ENCODE measurements at regions not wholly inside any gene's neighbourhood (a gene's known extent, or its start where the extent isn't known, plus 50 kb on each side); places are given as distances from the start of the nearest gene placed in this dataset.

GRCh38 chr6:93974332-93974731, 555.0 kb upstream of the EPHA7 start:
- intact Hi-C loops (cut with DNase I; ENCODE audit: low total_unique reads): no loop called here
- Histone ChIP-seq H3K9me3 (no peaks in the 10 kb centered on the region), H3K36me3 (no peaks in the 10 kb centered on the region), H3K4me3 (no peak overlapping the region), H3K27me3 (no peaks in the 10 kb centered on the region), H3K27ac (no peak overlapping the region), H3K4me1 (no peaks in the 10 kb centered on the region)
- DNase-seq: no peak
- TF ChIP-seq CTCF (IDR thresholded peaks at IDR 0.05): no peak

GRCh38 chr6:93972791-93973190, 553.4 kb upstream of the EPHA7 start:
- Histone ChIP-seq H3K4me3 (no peak overlapping the region), H3K36me3 (no peaks in the 10 kb centered on the region), H3K4me1 (no peaks in the 10 kb centered on the region), H3K27me3 (no peaks in the 10 kb centered on the region), H3K9me3 (no peaks in the 10 kb centered on the region), H3K27ac (no peak overlapping the region)
- no peak for TF ChIP-seq CTCF (IDR thresholded peaks at IDR 0.05)
- no peak for DNase-seq
- intact Hi-C loops (cut with DNase I; ENCODE audit: low total_unique reads): no loop called here

- TF ChIP-seq CTCF (IDR thresholded peaks at IDR 0.05): no peak
- Histone ChIP-seq H3K9me3 (no peaks in the 10 kb centered on the region), H3K27me3 (no peaks in the 10 kb centered on the region), H3K27ac (no peak overlapping the region), H3K36me3 (no peaks in the 10 kb centered on the region), H3K4me1 (no peaks in the 10 kb centered on the region), H3K4me3 (no peak overlapping the region)
- no peak for DNase-seq
- intact Hi-C loops (cut with DNase I; ENCODE audit: low total_unique reads): no loop called here
These were observed 551.3 kb upstream of the EPHA7 start for GRCh38 chr6:93970684-93971083.

- DNase-seq: no peak
- H3K36me3 ChIP-seq: no peaks in the 10 kb centered on the region
- no peak overlapping the region for H3K4me3 ChIP-seq
- intact Hi-C loops (cut with DNase I; ENCODE audit: low total_unique reads): no loop called here
- H3K9me3 ChIP-seq: no peaks in the 10 kb centered on the region
- H3K4me1 ChIP-seq: no peaks in the 10 kb centered on the region
- no peaks in the 10 kb centered on the region for H3K27me3 ChIP-seq
- H3K27ac ChIP-seq: no peak overlapping the region
- TF ChIP-seq CTCF (IDR thresholded peaks at IDR 0.05): no peak
These were observed 548.8 kb upstream of the EPHA7 start for GRCh38 chr6:93968126-93968525.

- no peak overlapping the region for H3K4me3 ChIP-seq
- H3K36me3 ChIP-seq: no peaks in the 10 kb centered on the region
- no peak for TF ChIP-seq CTCF (IDR thresholded peaks at IDR 0.05)
- H3K4me1 ChIP-seq: no peaks in the 10 kb centered on the region
- H3K27me3 ChIP-seq: no peaks in the 10 kb centered on the region
- DNase-seq: no peak
- H3K9me3 ChIP-seq: no peaks in the 10 kb centered on the region
- intact Hi-C loops (cut with DNase I; ENCODE audit: low total_unique reads): no loop called here
- no peak overlapping the region for H3K27ac ChIP-seq
These were observed 545.6 kb upstream of the EPHA7 start for GRCh38 chr6:93964926-93965325.

- Histone ChIP-seq H3K4me3 (no peak overlapping the region), H3K9me3 (no peaks in the 10 kb centered on the region), H3K36me3 (no peaks in the 10 kb centered on the region), H3K4me1 (no peaks in the 10 kb centered on the region), H3K27me3 (no peaks in the 10 kb centered on the region), H3K27ac (no peak overlapping the region)
- intact Hi-C loops (cut with DNase I; ENCODE audit: low total_unique reads): no loop called here
- TF ChIP-seq CTCF (IDR thresholded peaks at IDR 0.05): no peak
- no peak for DNase-seq
These were observed 545.0 kb upstream of the EPHA7 start for GRCh38 chr6:93964321-93964720.
